H9 (cell line): ENCODE measurements at regions not wholly inside any gene's neighbourhood (a gene's known extent, or its start where the extent isn't known, plus 50 kb on each side); places are given as distances from the start of the nearest gene placed in this dataset.

Source experiments
- DNase-seq: peaks from one replicate; pipeline ENCODE4 v3.0.0-alpha.2; 2017
- H2AFZ ChIP-seq: one replicate; pipeline ENCODE4 v1.6.1; 2013; ENCODE audit warnings: mild to moderate bottlenecking, low read length, control low read depth, moderate library complexity
- H2AK5ac ChIP-seq: 2 replicates; pipeline ENCODE4 v1.6.1; 2013; ENCODE audit warnings: low read length, control low read depth, mixed read lengths; ENCODE audit not compliant: insufficient read length
- H2BK120ac ChIP-seq: one replicate; pipeline ENCODE4 v1.6.1; 2013; ENCODE audit warnings: low read depth, mild to moderate bottlenecking, low read length, control low read depth, inconsistent platforms; ENCODE audit not compliant: poor library complexity, severe bottlenecking
- H2BK12ac ChIP-seq: 2 replicates; pipeline ENCODE4 v1.6.1; 2013; ENCODE audit warnings: low read length, control low read depth, mixed read lengths, low read depth; ENCODE audit not compliant: insufficient read length
- H2BK15ac ChIP-seq: 2 replicates; pipeline ENCODE4 v1.6.1; 2013; ENCODE audit warnings: low read depth, low read length, control low read depth
- H2BK20ac ChIP-seq: one replicate; pipeline ENCODE4 v1.6.1; 2013; ENCODE audit warnings: low read depth, mild to moderate bottlenecking, low read length, control low read depth, inconsistent platforms; ENCODE audit not compliant: poor library complexity, severe bottlenecking
- H2BK5ac ChIP-seq: 2 replicates; pipeline ENCODE4 v1.6.1; 2013; ENCODE audit warnings: low read length, control low read depth, mixed read lengths; ENCODE audit not compliant: insufficient read length
- H3K14ac ChIP-seq: 2 replicates; pipeline ENCODE4 v1.6.1; 2013; ENCODE audit warnings: low read length, control low read depth; ENCODE audit not compliant: insufficient read depth
- H3K18ac ChIP-seq: 2 replicates; pipeline ENCODE4 v1.6.1; 2013; ENCODE audit warnings: low read depth, mild to moderate bottlenecking, mixed read lengths, low read length, control low read depth; ENCODE audit not compliant: insufficient read length
- H3K23ac ChIP-seq: 2 replicates; pipeline ENCODE4 v1.6.1; 2013; ENCODE audit warnings: low read length, control low read depth, mixed read lengths, low read depth; ENCODE audit not compliant: insufficient read length
- H3K23me2 ChIP-seq: 2 replicates; pipeline ENCODE4 v1.6.1; 2013; ENCODE audit warnings: low read depth, mild to moderate bottlenecking, mixed read lengths, low read length, control low read depth; ENCODE audit not compliant: insufficient read length, poor library complexity, severe bottlenecking
- H3K27ac ChIP-seq: 2 replicates; pipeline ENCODE4 v1.5.1; 2013; ENCODE audit warnings: low read length, control low read depth, mixed read lengths, low read depth; ENCODE audit not compliant: insufficient read length
- H3K27me3 ChIP-seq: 2 replicates; pipeline ENCODE4 v1.6.1; 2013; ENCODE audit warnings: low read length, control low read depth, inconsistent platforms; ENCODE audit not compliant: insufficient read depth
- H3K4ac ChIP-seq: 2 replicates; pipeline ENCODE4 v1.6.1; 2013; ENCODE audit warnings: low read depth, mild to moderate bottlenecking, control low read depth, inconsistent platforms, low read length, moderate library complexity
- H3K4me1 ChIP-seq: 2 replicates; pipeline ENCODE4 v1.6.1; 2013; ENCODE audit warnings: low read length, control low read depth, inconsistent platforms; ENCODE audit not compliant: insufficient read depth
- H3K4me2 ChIP-seq: 2 replicates; pipeline ENCODE4 v1.6.1; 2013; ENCODE audit warnings: low read length, control low read depth, mixed read lengths; ENCODE audit not compliant: insufficient read length, insufficient read depth
- H3K56ac ChIP-seq: 2 replicates; pipeline ENCODE4 v1.6.1; 2013; ENCODE audit warnings: low read depth, mild to moderate bottlenecking, mixed read lengths, low read length, control low read depth; ENCODE audit not compliant: insufficient read length
- H3K79me1 ChIP-seq: 2 replicates; pipeline ENCODE4 v1.6.1; 2013; ENCODE audit warnings: low read depth, mild to moderate bottlenecking, moderate library complexity, low read length, control low read depth, inconsistent platforms; ENCODE audit not compliant: insufficient read depth, poor library complexity, severe bottlenecking
- H3K79me2 ChIP-seq: 2 replicates; pipeline ENCODE4 v1.6.1; 2013; ENCODE audit warnings: low read length, control low read depth, inconsistent platforms; ENCODE audit not compliant: insufficient read depth
- H3K9ac ChIP-seq: 2 replicates; pipeline ENCODE4 v1.6.1; 2013; ENCODE audit warnings: low read length, control low read depth, mixed read lengths; ENCODE audit not compliant: insufficient read length; ENCODE audit errors: extremely low read depth
- H3K9me3 ChIP-seq: one replicate; pipeline ENCODE4 v1.6.1; 2013; ENCODE audit warnings: low read depth, low read length, inconsistent platforms; ENCODE audit not compliant: control insufficient read depth
- H3T11ph ChIP-seq: one replicate; pipeline ENCODE4 v1.6.1; 2013; ENCODE audit warnings: mild to moderate bottlenecking, low read length, control low read depth, inconsistent platforms
- H4K20me1 ChIP-seq: one replicate; pipeline ENCODE4 v1.6.1; 2013; ENCODE audit not compliant: control insufficient read depth, insufficient read length, insufficient read depth
- H4K5ac ChIP-seq: 2 replicates; pipeline ENCODE4 v1.6.1; 2013; ENCODE audit warnings: low read depth, mild to moderate bottlenecking, mixed read lengths, low read length, control low read depth; ENCODE audit not compliant: insufficient read length
- H4K8ac ChIP-seq: replicated peaks from 2 replicates; pipeline ENCODE4 v1.6.1; 2013; ENCODE audit warnings: low read length, control low read depth, mixed read lengths, low read depth; ENCODE audit not compliant: insufficient read length
- H4K91ac ChIP-seq: 2 replicates; pipeline ENCODE4 v1.6.1; 2013; ENCODE audit warnings: low read depth, mild to moderate bottlenecking, moderate library complexity, mixed read lengths, low read length, control low read depth; ENCODE audit not compliant: insufficient read length
- H3K27ac Mint-ChIP-seq, 3 experiments: 2 replicates in 2 of 3; 3 replicates in 1 of 3; pipeline ENCODE4 v1.8.0; 2020 to 2021; ENCODE audit warnings: mixed read lengths in 3 of 3, mild to moderate bottlenecking in 1 of 3, moderate library complexity in 1 of 3
- H3K27me3 Mint-ChIP-seq: 2 replicates; pipeline ENCODE4 v1.8.0; 2021; ENCODE audit warnings: low read depth, mild to moderate bottlenecking, moderate library complexity, mixed read lengths
- H3K36me3 Mint-ChIP-seq, 3 experiments: 2 replicates in 2 of 3; 3 replicates in 1 of 3; pipeline ENCODE4 v1.8.0; 2020 to 2021; ENCODE audit warnings: low read depth in 3 of 3, mixed read lengths in 3 of 3; ENCODE audit not compliant: insufficient read depth in 1 of 3
- H3K4me1 Mint-ChIP-seq, 2 experiments: 2 replicates each; pipeline ENCODE4 v1.8.0; 2020; ENCODE audit warnings: mixed read lengths in 2 of 2
- H3K4me3 Mint-ChIP-seq, 2 experiments: 2 replicates in 1 of 2; 3 replicates in 1 of 2; pipeline ENCODE4 v1.8.0; 2020 to 2021; ENCODE audit warnings: mild to moderate bottlenecking in 2 of 2, mixed read lengths in 2 of 2, moderate library complexity in 1 of 2
- H3K9me3 Mint-ChIP-seq, 2 experiments: 2 replicates in 1 of 2; 3 replicates in 1 of 2; pipeline ENCODE4 v1.8.0; 2020; ENCODE audit warnings: mild to moderate bottlenecking in 2 of 2, mixed read lengths in 2 of 2, moderate library complexity in 1 of 2
- CTCF ChIP-seq: fragments of 200-600 bp; sonication (generic); conservative IDR thresholded peaks from 3 replicates; pipeline ENCODE4 v1.8.0; 2021; ENCODE audit warnings: antibody characterized with exemption, mild to moderate bottlenecking
- whole genome bisulfite sequencing: extraction: QIAGEN DNeasy Blood & Tissue Kit; methylation state at CpG from one replicate; pipeline ENCODE4 v1.1.7; 2013; ENCODE audit warnings: missing lambda C conversion rate, low lambda C conversion rate, mixed read lengths; ENCODE audit not compliant: insufficient read length; ENCODE audit errors: extremely low coverage; 5-methylcytosine and 5-hydroxymethylcytosine counted together

GRCh38 chr2:217414429-217414828 lies 554.6 kb upstream of the TNP1 start:
- Mint-ChIP-seq H3K27ac (no peak overlapping the region), H3K9me3 (no peaks in the 10 kb centered on the region), H3K36me3 (no peaks in the 10 kb centered on the region), H3K27me3 (peaks cover 11% of the 10 kb centered on the region), H3K4me3 (no peak overlapping the region), H3K4me1 (no peaks in the 10 kb centered on the region)
- Histone ChIP-seq H3K18ac (no peak overlapping the region), H2BK20ac (no peak overlapping the region), H2AFZ (no peak overlapping the region), H2BK12ac (no peak overlapping the region), H2BK15ac (no peak overlapping the region), H4K91ac (no peak overlapping the region), H3K23ac (no peak overlapping the region), H3K56ac (no peak overlapping the region), H4K20me1 (no peaks in the 10 kb centered on the region), H3K9ac (no peak overlapping the region), H2AK5ac (no peak overlapping the region), H3K9me3 (no peaks in the 10 kb centered on the region), H3T11ph (no peak overlapping the region), H2BK120ac (no peak overlapping the region), H3K14ac (no peak overlapping the region), H3K79me1 (no peaks in the 10 kb centered on the region), H3K4me2 (no peak overlapping the region), H3K4ac (no peak overlapping the region), H3K27ac (no peak overlapping the region), H3K23me2 (no peaks in the 10 kb centered on the region), H2BK5ac (no peak overlapping the region), H3K4me1 (no peaks in the 10 kb centered on the region), H3K27me3 (no peaks in the 10 kb centered on the region), H3K79me2 (peaks cover 1% of the 10 kb centered on the region; the same call in 1 of the 2 replicates), H4K8ac (no peak overlapping the region), H4K5ac (no peak overlapping the region)
- no CpG with 5 or more reads among the region's 4 CpGs for WGBS
- no peak for DNase-seq
- no peak for TF ChIP-seq CTCF
